HepG2 (cell line): ENCODE measurements at regions not wholly inside any gene's neighbourhood (a gene's known extent, or its start where the extent isn't known, plus 50 kb on each side); places are given as distances from the start of the nearest gene placed in this dataset.

ENCODE experiments used
- ATAC-seq: fragments of 200-7000 bp; cut with Tn5 transposase; 3 replicates; pipeline ENCODE4 v1.9.1; 2020; ENCODE audit warnings: mild to moderate bottlenecking, moderate library complexity
- BruUV-seq: library from RNA; stranded (reverse); fragments of 400-500 nt; replicated peaks from 2 replicates; lab custom pipeline; 2021; lab: Mats Ljungman, UMichigan
- CTCF ChIA-PET: fragments of 300-600 bp; formaldehyde crosslinking; extraction: SDS; loops from one replicate; lab custom pipeline; 2021; ENCODE audit warnings: low total read pairs, inconsistent platforms, low intra/inter-chr PET ratio; lab: Yijun Ruan, JAX
- POLR2A ChIA-PET: fragments of 350-600 bp; sonication (Branson Sonifier 250); formaldehyde crosslinking; loops from one replicate; lab custom pipeline; 2020; ENCODE audit warnings: antibody characterized with exemption, inconsistent platforms; lab: Yijun Ruan, JAX
- DNase-seq: peaks from one replicate; pipeline ENCODE4 v3.0.0-alpha.2; 2015; ENCODE audit warnings: low spot score
- FAIRE-seq: peaks from 3 replicates; lab custom pipeline; 2011; peaks lifted over from hg19 to GRCh38; lab: Jason Lieb, UNC
- H2AFZ ChIP-seq: one replicate; pipeline ENCODE4 v1.6.1; 2011; ENCODE audit warnings: low read length, inconsistent platforms
- H3K27ac ChIP-seq: fragments of 300-600 bp; 3 replicates; pipeline ENCODE4 v1.8.0; 2011; ENCODE audit warnings: mixed run types, mild to moderate bottlenecking, mixed read lengths, low read length, inconsistent platforms; ENCODE audit not compliant: insufficient read depth; ENCODE audit errors: extremely low read length
- H3K27me3 ChIP-seq, 2 experiments: fragments of 200-600 bp in 1 of 2; 2 replicates in 1 of 2; 3 replicates in 1 of 2; pipeline versions ENCODE4 v1.6.0 to v1.8.0; 2011; ENCODE audit warnings: low read length in 2 of 2, mild to moderate bottlenecking in 2 of 2, moderate library complexity in 2 of 2, inconsistent platforms in 1 of 2; ENCODE audit not compliant: insufficient read depth in 2 of 2, control insufficient read depth in 1 of 2
- H3K36me3 ChIP-seq, 2 experiments: fragments of 200-600 bp in 1 of 2; replicated peaks in 1 of 2; 2 replicates in 1 of 2; 3 replicates in 1 of 2; pipeline versions ENCODE4 v1.5.1 to v1.8.0; 2011; ENCODE audit warnings: low read length in 2 of 2, inconsistent platforms in 1 of 2; ENCODE audit not compliant: insufficient read depth in 2 of 2, control insufficient read depth in 1 of 2
- H3K4me1 ChIP-seq: 2 replicates; pipeline ENCODE4 v1.5.1; 2012; ENCODE audit warnings: low read length, inconsistent platforms; ENCODE audit not compliant: insufficient read depth
- H3K4me2 ChIP-seq: 2 replicates; pipeline ENCODE4 v1.6.0; 2011; ENCODE audit warnings: low read depth, low read length, inconsistent platforms
- H3K4me3 ChIP-seq, 3 experiments: fragments of 200-600 bp in 1 of 3; sonication (generic), shearing (Covaris generic) in 1 of 3; replicated peaks in 1 of 3; 2 replicates each; pipeline ENCODE4 v1.5.1; 2011 to 2016; ENCODE audit warnings: low read length in 3 of 3, inconsistent platforms in 2 of 3, low read depth in 2 of 3, mild to moderate bottlenecking in 2 of 3, control low read depth in 1 of 3, mixed read lengths in 1 of 3; ENCODE audit not compliant: insufficient read depth in 1 of 3
- H3K79me2 ChIP-seq: one replicate; pipeline ENCODE4 v1.6.1; 2011; ENCODE audit warnings: low read length, inconsistent platforms; ENCODE audit not compliant: insufficient read depth
- H3K9ac ChIP-seq: 2 replicates; pipeline ENCODE4 v1.6.0; 2011; ENCODE audit warnings: mild to moderate bottlenecking, low read depth, low read length, inconsistent platforms; ENCODE audit not compliant: insufficient read depth
- H3K9me3 ChIP-seq: 2 replicates; pipeline ENCODE4 v1.5.1; 2012; ENCODE audit warnings: mild to moderate bottlenecking, low read length
- H4K20me1 ChIP-seq: 2 replicates; pipeline ENCODE4 v1.6.0; 2011; ENCODE audit warnings: inconsistent platforms, mild to moderate bottlenecking, low read length, moderate library complexity; ENCODE audit not compliant: insufficient read depth
- ARID2 ChIP-seq: sonication (generic); formaldehyde crosslinking; IDR thresholded peaks from 2 replicates; pipeline ENCODE4 v1.8.1; 2022; ENCODE audit warnings: mild to moderate bottlenecking, missing genetic modification reagents, borderline replicate concordance
- BCL6 ChIP-seq: IDR thresholded peaks from 2 replicates; pipeline ENCODE4 v1.6.1; 2016; ENCODE audit warnings: missing genetic modification reagents, missing compliant biosample characterization
- SMAD1 ChIP-seq: sonication (generic); formaldehyde crosslinking; IDR thresholded peaks from 2 replicates; pipeline ENCODE4 v1.4.0; 2020; ENCODE audit warnings: missing genetic modification reagents, low read depth, mild to moderate bottlenecking, borderline replicate concordance
- SOX13 ChIP-seq, 3 experiments: fragments of 450-650 bp in 1 of 3; sonication (generic) in 1 of 3; formaldehyde crosslinking in 1 of 3; IDR thresholded peaks in 2 of 3; conservative IDR thresholded peaks in 1 of 3; 2 replicates each; pipeline versions ENCODE4 v1.5.0 to v1.6.1; 2016 to 2020; ENCODE audit warnings: antibody characterized with exemption in 1 of 3, mild to moderate bottlenecking in 1 of 3, missing compliant biosample characterization in 1 of 3, missing genetic modification reagents in 1 of 3, moderate library complexity in 1 of 3
- SRSF9 ChIP-seq: fragments of 200-400 bp; formaldehyde crosslinking; IDR thresholded peaks from 2 replicates; pipeline ENCODE4 v1.6.1; 2018; ENCODE audit warnings: borderline replicate concordance, mild to moderate bottlenecking, low read depth, low read length; ENCODE audit not compliant: insufficient read depth, poor library complexity, severe bottlenecking
- TCF12 ChIP-seq, 2 experiments: fragments of 450-650 bp in 1 of 2; sonication (generic) in 1 of 2; formaldehyde crosslinking in 1 of 2; IDR thresholded peaks; 2 replicates each; pipeline versions ENCODE4 v1.6.1 to v1.8.0; 2017 to 2022; ENCODE audit warnings: antibody characterized with exemption in 1 of 2, mild to moderate bottlenecking in 1 of 2, missing genetic modification reagents in 1 of 2, moderate library complexity in 1 of 2
- ZBTB43 ChIP-seq: sonication (generic); formaldehyde crosslinking; conservative IDR thresholded peaks from 2 replicates; pipeline ENCODE4 v1.4.0; 2020; ENCODE audit warnings: missing genetic modification reagents
- ZFX ChIP-seq: sonication (generic); formaldehyde crosslinking; IDR thresholded peaks from 2 replicates; pipeline ENCODE4 v1.4.0; 2020; ENCODE audit warnings: mild to moderate bottlenecking, low read depth, missing genetic modification reagents, moderate library complexity
- ZNF230 ChIP-seq: sonication (generic); formaldehyde crosslinking; IDR thresholded peaks from 2 replicates; pipeline ENCODE4 v1.4.0; 2020; ENCODE audit warnings: mild to moderate bottlenecking, missing genetic modification reagents
- WGBS: methylation state at CpG from one replicate; pipeline ENCODE4 v1.1.6; 2017; ENCODE audit warnings: low lambda C conversion rate; 5-methylcytosine and 5-hydroxymethylcytosine counted together
- in situ Hi-C: cut with HindIII; loops from 2 replicates; pipeline ENCODE4 v1.10.0; 2017; ENCODE audit warnings: low pct_unique_long_range_greater_than_20kb; ENCODE audit not compliant: extremely low pct_ligation_motif_present
- intact Hi-C: fragments of 100-400 bp; cut with micrococcal nuclease; formaldehyde crosslinking; loops from one replicate; pipeline ENCODE4 v1.10.0; 2022; ENCODE audit not compliant: unreplicated experiment
- TF ChIP-seq, protein P1 (sequence below): sonication (generic); formaldehyde crosslinking; IDR thresholded peaks from 2 replicates; pipeline ENCODE4 v1.9.0; 2021; ENCODE audit warnings: mild to moderate bottlenecking, missing genetic modification reagents

GRCh38 chr3:153830552-153830951 is 290.6 kb upstream of the ARHGEF26 start:
- TF ChIP-seq ZNF230 (CRISPR knock-in tag): no peak
- no peaks in the 10 kb centered on the region for H3K27me3 ChIP-seq
- H3K9me3 ChIP-seq: no peaks in the 10 kb centered on the region
- FAIRE-seq: no peak
- H3K4me3 ChIP-seq: no peak overlapping the region
- WGBS: 0% methylated on average over 1 of the region's 1 CpG
- no peak overlapping the region for H3K9ac ChIP-seq
- no peaks in the 10 kb centered on the region for H3K36me3 ChIP-seq
- no peaks in the 10 kb centered on the region for H3K4me1 ChIP-seq
- H3K27ac ChIP-seq: no peak overlapping the region
- no peak overlapping the region for H3K4me2 ChIP-seq
- no peaks in the 10 kb centered on the region for H4K20me1 ChIP-seq
- no peak for DNase-seq
- ChIA-PET POLR2A (no interaction called here), CTCF (no interaction called here)
- 0 out of 3 replicates have a peak, but pooled peaks have one; percentile 29 for ATAC-seq
- H3K79me2 ChIP-seq: no peaks in the 10 kb centered on the region
- BruUV-seq: no TSS peak
- H2AFZ ChIP-seq: no peak overlapping the region
- intact Hi-C loops: no loop called here
- in situ Hi-C loops: no loop called here

DNA sequence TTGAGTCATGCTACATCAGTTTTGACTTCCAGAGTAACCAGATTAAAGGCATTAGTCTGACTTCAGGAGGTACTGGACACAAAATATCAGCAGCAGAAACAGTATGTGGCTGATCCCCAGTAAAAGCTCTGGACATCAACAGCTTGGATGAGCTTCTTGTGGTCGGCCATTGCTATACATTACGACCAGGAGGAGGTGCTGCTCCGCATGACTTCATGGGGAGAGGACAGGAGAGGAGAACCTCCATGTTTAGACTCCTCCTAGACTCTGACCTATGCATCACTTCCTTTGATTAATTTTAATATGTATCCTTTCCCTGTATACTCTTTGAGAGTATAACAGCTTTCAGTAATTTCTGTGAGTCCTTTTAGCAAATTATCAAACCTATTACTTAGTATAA is 285.6 kb upstream of the ARHGEF26 start:
- Histone ChIP-seq H3K36me3 (no peaks in the 10 kb centered on the region), H3K4me1 (no peaks in the 10 kb centered on the region), H3K27me3 (no peaks in the 10 kb centered on the region), H3K9ac (no peak overlapping the region), H3K27ac (no peak overlapping the region), H3K4me2 (no peak overlapping the region), H3K79me2 (no peaks in the 10 kb centered on the region), H4K20me1 (no peaks in the 10 kb centered on the region), H2AFZ (no peak overlapping the region), H3K4me3 (no peak overlapping the region), H3K9me3 (no peaks in the 10 kb centered on the region)
- DNase-seq (no peak), ATAC-seq (no peak; the same call in 2 of the 3 replicates), FAIRE-seq (no peak)
- 34% methylated on average over 3 of the region's 3 CpGs for WGBS
- in situ Hi-C loops (no loop called here), intact Hi-C loops (no loop called here)
- no TSS peak for BruUV-seq
- ChIA-PET POLR2A (no interaction called here), CTCF (no interaction called here)
- TF ChIP-seq ARID2 (CRISPR knock-in tag) (no peak), BCL6 (CRISPR knock-in tag) (no peak), ZBTB43 (CRISPR knock-in tag) (no peak), SRSF9 (no peak), SOX13 (IDR thresholded peaks at IDR 0.05) (no peak), SOX13 (CRISPR knock-in tag; conservative IDR thresholded peaks at IDR 0.05 in 1 of 2, IDR thresholded peaks at IDR 0.05 in 1 of 2) (no peak), TCF12 (IDR thresholded peaks at IDR 0.05) (no peak), TCF12 (CRISPR knock-in tag; IDR thresholded peaks at IDR 0.05) (no peak), ZFX (CRISPR knock-in tag) (no peak), SMAD1 (no peak)
- TF ChIP-seq, protein P1, sequence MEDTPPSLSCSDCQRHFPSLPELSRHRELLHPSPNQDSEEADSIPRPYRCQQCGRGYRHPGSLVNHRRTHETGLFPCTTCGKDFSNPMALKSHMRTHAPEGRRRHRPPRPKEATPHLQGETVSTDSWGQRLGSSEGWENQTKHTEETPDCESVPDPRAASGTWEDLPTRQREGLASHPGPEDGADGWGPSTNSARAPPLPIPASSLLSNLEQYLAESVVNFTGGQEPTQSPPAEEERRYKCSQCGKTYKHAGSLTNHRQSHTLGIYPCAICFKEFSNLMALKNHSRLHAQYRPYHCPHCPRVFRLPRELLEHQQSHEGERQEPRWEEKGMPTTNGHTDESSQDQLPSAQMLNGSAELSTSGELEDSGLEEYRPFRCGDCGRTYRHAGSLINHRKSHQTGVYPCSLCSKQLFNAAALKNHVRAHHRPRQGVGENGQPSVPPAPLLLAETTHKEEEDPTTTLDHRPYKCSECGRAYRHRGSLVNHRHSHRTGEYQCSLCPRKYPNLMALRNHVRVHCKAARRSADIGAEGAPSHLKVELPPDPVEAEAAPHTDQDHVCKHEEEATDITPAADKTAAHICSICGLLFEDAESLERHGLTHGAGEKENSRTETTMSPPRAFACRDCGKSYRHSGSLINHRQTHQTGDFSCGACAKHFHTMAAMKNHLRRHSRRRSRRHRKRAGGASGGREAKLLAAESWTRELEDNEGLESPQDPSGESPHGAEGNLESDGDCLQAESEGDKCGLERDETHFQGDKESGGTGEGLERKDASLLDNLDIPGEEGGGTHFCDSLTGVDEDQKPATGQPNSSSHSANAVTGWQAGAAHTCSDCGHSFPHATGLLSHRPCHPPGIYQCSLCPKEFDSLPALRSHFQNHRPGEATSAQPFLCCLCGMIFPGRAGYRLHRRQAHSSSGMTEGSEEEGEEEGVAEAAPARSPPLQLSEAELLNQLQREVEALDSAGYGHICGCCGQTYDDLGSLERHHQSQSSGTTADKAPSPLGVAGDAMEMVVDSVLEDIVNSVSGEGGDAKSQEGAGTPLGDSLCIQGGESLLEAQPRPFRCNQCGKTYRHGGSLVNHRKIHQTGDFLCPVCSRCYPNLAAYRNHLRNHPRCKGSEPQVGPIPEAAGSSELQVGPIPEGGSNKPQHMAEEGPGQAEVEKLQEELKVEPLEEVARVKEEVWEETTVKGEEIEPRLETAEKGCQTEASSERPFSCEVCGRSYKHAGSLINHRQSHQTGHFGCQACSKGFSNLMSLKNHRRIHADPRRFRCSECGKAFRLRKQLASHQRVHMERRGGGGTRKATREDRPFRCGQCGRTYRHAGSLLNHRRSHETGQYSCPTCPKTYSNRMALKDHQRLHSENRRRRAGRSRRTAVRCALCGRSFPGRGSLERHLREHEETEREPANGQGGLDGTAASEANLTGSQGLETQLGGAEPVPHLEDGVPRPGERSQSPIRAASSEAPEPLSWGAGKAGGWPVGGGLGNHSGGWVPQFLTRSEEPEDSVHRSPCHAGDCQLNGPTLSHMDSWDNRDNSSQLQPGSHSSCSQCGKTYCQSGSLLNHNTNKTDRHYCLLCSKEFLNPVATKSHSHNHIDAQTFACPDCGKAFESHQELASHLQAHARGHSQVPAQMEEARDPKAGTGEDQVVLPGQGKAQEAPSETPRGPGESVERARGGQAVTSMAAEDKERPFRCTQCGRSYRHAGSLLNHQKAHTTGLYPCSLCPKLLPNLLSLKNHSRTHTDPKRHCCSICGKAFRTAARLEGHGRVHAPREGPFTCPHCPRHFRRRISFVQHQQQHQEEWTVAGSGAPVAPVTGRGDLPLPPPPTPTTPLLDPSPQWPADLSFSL (CRISPR knock-in tag): no peak
